DOHH2 (cell line): ENCODE measurements at regions not wholly inside any gene's neighbourhood (a gene's known extent, or its start where the extent isn't known, plus 50 kb on each side); places are given as distances from the start of the nearest gene placed in this dataset.

Experiments used
- H3F3A ChIP-seq: fragments of 200-600 bp; sonication (generic), shearing (Covaris generic); 2 replicates; pipeline ENCODE4 v1.6.0; 2016; ENCODE audit warnings: antibody characterized with exemption, mild to moderate bottlenecking; ENCODE audit not compliant: control insufficient read depth, insufficient read depth
- H3K27ac ChIP-seq: fragments of 200-600 bp; sonication (generic); 2 replicates; pipeline ENCODE4 v1.5.1; 2014; ENCODE audit warnings: low read depth, mild to moderate bottlenecking, low read length, moderate library complexity
- H3K27me3 ChIP-seq: fragments of 200-600 bp; sonication (generic); 2 replicates; pipeline ENCODE4 v1.6.1; 2014; ENCODE audit warnings: mild to moderate bottlenecking, low read length, mixed read lengths; ENCODE audit not compliant: control insufficient read depth
- H3K36me3 ChIP-seq: fragments of 200-600 bp; sonication (generic); 2 replicates; pipeline ENCODE4 v1.6.1; 2014; ENCODE audit warnings: mild to moderate bottlenecking, low read length, moderate library complexity, mixed read lengths; ENCODE audit not compliant: control insufficient read depth
- H3K4me1 ChIP-seq: fragments of 200-600 bp; sonication (generic); 2 replicates; pipeline ENCODE4 v1.6.1; 2014; ENCODE audit warnings: mild to moderate bottlenecking, low read length, mixed read lengths; ENCODE audit not compliant: control insufficient read depth
- H3K4me2 ChIP-seq: fragments of 200-600 bp; sonication (generic); 2 replicates; pipeline ENCODE4 v1.6.0; 2014; ENCODE audit warnings: mild to moderate bottlenecking, low read length, moderate library complexity
- H3K4me3 ChIP-seq: fragments of 200-600 bp; sonication (generic); 2 replicates; pipeline ENCODE4 v1.5.1; 2014; ENCODE audit warnings: mild to moderate bottlenecking, low read length, mixed read lengths
- H3K79me2 ChIP-seq: fragments of 200-600 bp; sonication (generic); 2 replicates; pipeline ENCODE4 v1.6.1; 2014; ENCODE audit warnings: mild to moderate bottlenecking, low read length, mixed read lengths; ENCODE audit not compliant: control insufficient read depth
- H3K9me2 ChIP-seq: fragments of 200-600 bp; sonication (generic); replicated peaks from 2 replicates; pipeline ENCODE4 v1.6.1; 2014; ENCODE audit warnings: mild to moderate bottlenecking, low read length, mixed read lengths; ENCODE audit not compliant: control insufficient read depth
- H3K9me3 ChIP-seq: fragments of 200-600 bp; sonication (generic); 2 replicates; pipeline ENCODE4 v1.6.1; 2014; ENCODE audit warnings: antibody characterized with exemption, low read length, mixed read lengths; ENCODE audit not compliant: control insufficient read depth, insufficient read depth
- H4K20me1 ChIP-seq: fragments of 200-600 bp; sonication (generic); 2 replicates; pipeline ENCODE4 v1.6.0; 2014; ENCODE audit warnings: low read depth, mild to moderate bottlenecking, antibody characterized with exemption, low read length, moderate library complexity; ENCODE audit not compliant: control insufficient read depth, insufficient read depth
- EZH2phosphoT487 ChIP-seq: fragments of 200-600 bp; sonication (generic); IDR thresholded peaks from 2 replicates; pipeline ENCODE4 v1.6.1; 2017; ENCODE audit warnings: borderline replicate concordance, mild to moderate bottlenecking, antibody characterized with exemption, low read length, moderate library complexity, mixed read lengths
- TF ChIP-seq, protein P1 (sequence below): fragments of 200-600 bp; sonication (generic); IDR thresholded peaks from one replicate; pipeline ENCODE4 v1.5.1; 2014; ENCODE audit warnings: antibody characterized with exemption, mild to moderate bottlenecking, low read depth, low read length; ENCODE audit not compliant: poor library complexity, severe bottlenecking

DNA sequence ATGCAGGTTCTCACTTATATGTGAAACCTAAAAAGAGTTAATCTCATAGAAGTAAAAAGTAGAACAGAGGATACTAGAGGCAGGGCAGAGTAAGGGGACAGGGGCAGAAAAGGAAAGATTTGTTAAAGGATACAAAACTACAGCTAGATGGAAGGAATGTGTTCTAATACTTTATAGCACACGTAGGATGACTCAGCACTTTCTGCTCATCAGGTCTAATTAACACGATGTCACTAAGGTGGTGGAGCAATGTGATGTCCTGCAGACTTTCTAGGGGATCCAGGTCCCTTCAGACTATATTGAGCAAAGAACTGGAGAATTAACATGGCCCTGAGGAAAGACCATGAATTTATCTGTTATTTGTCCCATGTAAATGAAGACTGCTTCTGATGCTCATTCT lies 80.8 kb upstream of the CMKLR1 start:
- H3K4me2 ChIP-seq = no peak overlapping the region
- no peaks in the 10 kb centered on the region for H3K79me2 ChIP-seq
- H3F3A ChIP-seq = no peaks in the 10 kb centered on the region
- H4K20me1 ChIP-seq = no peaks in the 10 kb centered on the region
- H3K27me3 ChIP-seq = peaks cover 2% of the 10 kb centered on the region; the same call in 1 of the 2 replicates
- H3K36me3 ChIP-seq = no peaks in the 10 kb centered on the region
- no peaks in the 10 kb centered on the region for H3K4me1 ChIP-seq
- H3K4me3 ChIP-seq = no peak overlapping the region
- H3K9me2 ChIP-seq = no peaks in the 10 kb centered on the region
- TF ChIP-seq, protein P1, sequence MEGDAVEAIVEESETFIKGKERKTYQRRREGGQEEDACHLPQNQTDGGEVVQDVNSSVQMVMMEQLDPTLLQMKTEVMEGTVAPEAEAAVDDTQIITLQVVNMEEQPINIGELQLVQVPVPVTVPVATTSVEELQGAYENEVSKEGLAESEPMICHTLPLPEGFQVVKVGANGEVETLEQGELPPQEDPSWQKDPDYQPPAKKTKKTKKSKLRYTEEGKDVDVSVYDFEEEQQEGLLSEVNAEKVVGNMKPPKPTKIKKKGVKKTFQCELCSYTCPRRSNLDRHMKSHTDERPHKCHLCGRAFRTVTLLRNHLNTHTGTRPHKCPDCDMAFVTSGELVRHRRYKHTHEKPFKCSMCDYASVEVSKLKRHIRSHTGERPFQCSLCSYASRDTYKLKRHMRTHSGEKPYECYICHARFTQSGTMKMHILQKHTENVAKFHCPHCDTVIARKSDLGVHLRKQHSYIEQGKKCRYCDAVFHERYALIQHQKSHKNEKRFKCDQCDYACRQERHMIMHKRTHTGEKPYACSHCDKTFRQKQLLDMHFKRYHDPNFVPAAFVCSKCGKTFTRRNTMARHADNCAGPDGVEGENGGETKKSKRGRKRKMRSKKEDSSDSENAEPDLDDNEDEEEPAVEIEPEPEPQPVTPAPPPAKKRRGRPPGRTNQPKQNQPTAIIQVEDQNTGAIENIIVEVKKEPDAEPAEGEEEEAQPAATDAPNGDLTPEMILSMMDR = no peak
- TF ChIP-seq EZH2phosphoT487 = no peak
- H3K9me3 ChIP-seq = no peaks in the 10 kb centered on the region
- H3K27ac ChIP-seq = no peak overlapping the region

DNA sequence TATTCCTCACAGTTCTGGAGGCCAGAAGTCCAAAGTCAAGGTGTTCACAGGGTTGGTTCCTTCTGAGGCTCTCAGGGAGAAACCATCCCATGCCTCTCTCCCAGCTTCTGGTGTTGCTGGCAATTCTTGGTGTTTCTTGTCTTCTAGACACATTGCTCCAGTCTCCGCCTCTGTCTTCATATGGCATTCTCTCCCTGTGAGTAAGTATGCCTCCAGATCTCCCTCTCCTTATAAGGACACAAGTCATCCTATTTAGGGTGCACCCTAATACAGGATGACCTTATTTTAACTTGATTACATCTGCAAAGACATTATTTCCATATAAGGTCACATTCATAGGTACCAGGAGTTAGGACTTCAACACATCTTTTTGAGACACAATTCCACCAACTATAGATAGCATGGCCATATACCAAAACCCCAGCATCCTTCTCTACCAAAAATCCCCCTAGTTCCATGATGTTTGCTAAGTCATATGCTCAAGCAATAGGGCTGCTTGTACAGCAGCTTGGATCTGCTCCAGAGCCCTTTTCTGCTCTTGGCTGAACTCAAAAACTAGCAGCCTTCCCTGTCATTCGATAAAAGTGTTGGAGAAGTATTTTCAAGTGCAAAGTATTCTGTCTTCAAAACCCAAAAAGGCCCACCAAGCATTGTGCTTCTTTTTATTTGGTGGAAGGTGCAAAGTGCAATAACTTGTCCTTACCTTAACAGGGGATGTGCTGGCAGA lies 79.2 kb upstream of the CMKLR1 start:
- H3F3A ChIP-seq = no peaks in the 10 kb centered on the region
- H3K9me2 ChIP-seq = no peaks in the 10 kb centered on the region
- no peaks in the 10 kb centered on the region for H4K20me1 ChIP-seq
- H3K79me2 ChIP-seq = no peaks in the 10 kb centered on the region
- H3K27me3 ChIP-seq = no peaks in the 10 kb centered on the region
- no peak overlapping the region for H3K4me2 ChIP-seq
- TF ChIP-seq, protein P1 = no peak
- no peak for TF ChIP-seq EZH2phosphoT487
- no peak overlapping the region for H3K27ac ChIP-seq
- no peaks in the 10 kb centered on the region for H3K4me1 ChIP-seq
- H3K4me3 ChIP-seq = no peak overlapping the region
- H3K9me3 ChIP-seq = no peaks in the 10 kb centered on the region
- no peaks in the 10 kb centered on the region for H3K36me3 ChIP-seq

DNA sequence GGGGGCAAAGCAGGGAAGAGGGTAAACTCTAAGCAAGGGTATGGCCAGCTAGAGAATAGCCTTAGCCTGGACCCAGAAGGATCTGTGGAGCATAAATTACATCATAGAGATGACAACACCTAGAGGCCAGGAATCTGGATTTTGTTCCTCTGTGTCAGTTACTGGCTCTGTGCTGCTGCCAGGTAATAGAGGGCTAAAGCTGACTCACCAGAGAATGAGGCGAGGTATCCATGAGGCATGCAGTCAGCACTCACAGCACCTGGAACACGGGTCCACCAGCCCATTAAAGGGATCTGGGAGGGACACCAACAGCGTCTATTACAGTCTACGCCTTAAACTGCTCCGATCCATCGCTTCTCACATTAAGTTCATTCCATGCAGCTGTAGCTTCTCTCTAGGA lies 74.9 kb upstream of the CMKLR1 start:
- Histone ChIP-seq H3K4me1 (no peaks in the 10 kb centered on the region), H3K27me3 (peaks cover 19% of the 10 kb centered on the region), H3K4me3 (no peak overlapping the region), H3K79me2 (no peaks in the 10 kb centered on the region), H3F3A (no peaks in the 10 kb centered on the region), H3K27ac (no peak overlapping the region), H3K9me3 (no peaks in the 10 kb centered on the region), H3K9me2 (no peaks in the 10 kb centered on the region), H4K20me1 (no peaks in the 10 kb centered on the region), H3K4me2 (no peak overlapping the region), H3K36me3 (no peaks in the 10 kb centered on the region)
- TF ChIP-seq, protein P1 = no peak
- no peak for TF ChIP-seq EZH2phosphoT487
